ENCODE measurements at regions not wholly inside any gene's neighbourhood (a gene's known extent, or its start where the extent isn't known, plus 50 kb on each side); places are given as distances from the start of the nearest gene placed in this dataset.

GRCh38 chr1:29408831-29409605, 172.7 kb downstream of the PTPRU start:
- no peak for TF ChIP-seq CTCF (IDR thresholded peaks at IDR 0.05; ENCODE audit: low read depth, low read length, missing input control)
- TF ChIP-seq TAF1 (conservative IDR thresholded peaks at IDR 0.05): no peak
- no peak for TF ChIP-seq SP1 (IDR thresholded peaks at IDR 0.05)
- no peak for TF ChIP-seq REST (IDR thresholded peaks at IDR 0.05)
- no peak for TF ChIP-seq MAX (IDR thresholded peaks at IDR 0.05)
- TF ChIP-seq YY1 (IDR thresholded peaks at IDR 0.05): no peak
- TF ChIP-seq ATF3 (IDR thresholded peaks at IDR 0.05): no peak
- TF ChIP-seq JUND (IDR thresholded peaks at IDR 0.05): no peak
